Fibroblast of lung (primary cell): ENCODE measurements at regions not wholly inside any gene's neighbourhood (a gene's known extent, or its start where the extent isn't known, plus 50 kb on each side); places are given as distances from the start of the nearest gene placed in this dataset.

ENCODE experiments used
- DNase-seq, 2 donors: peaks; one replicate each; pipeline versions ENCODE4 v3.0.0 to v3.0.0-alpha.2; 2010; ENCODE audit warnings: low read depth in 2 of 2
- H2AFZ ChIP-seq: 2 replicates; pipeline ENCODE4 v1.5.1; 2012; ENCODE audit warnings: low read length, control low read depth, inconsistent platforms
- H3K27ac ChIP-seq: 2 replicates; pipeline ENCODE4 v1.5.1; 2011; ENCODE audit warnings: low read length, control low read depth; ENCODE audit not compliant: insufficient read depth
- H3K27me3 ChIP-seq: 2 replicates; pipeline ENCODE4 v1.5.1; 2011; ENCODE audit warnings: mild to moderate bottlenecking, low read length; ENCODE audit not compliant: control insufficient read depth, insufficient read depth
- H3K36me3 ChIP-seq: 2 replicates; pipeline ENCODE4 v1.5.1; 2011; ENCODE audit warnings: low read length; ENCODE audit not compliant: control insufficient read depth, insufficient read depth
- H3K4me1 ChIP-seq: 2 replicates; pipeline ENCODE4 v1.5.1; 2011; ENCODE audit warnings: low read length; ENCODE audit not compliant: control insufficient read depth, insufficient read depth; ENCODE audit errors: extremely low read depth
- H3K4me2 ChIP-seq: 2 replicates; pipeline ENCODE4 v1.5.1; 2011; ENCODE audit warnings: low read length, control low read depth; ENCODE audit not compliant: insufficient read depth; ENCODE audit errors: extremely low read depth
- H3K4me3 ChIP-seq, 4 experiments: fragments of 200-600 bp in 1 of 4; sonication (generic) in 1 of 4; replicated peaks in 1 of 4; 2 replicates each; pipeline ENCODE4 v1.5.1; 2011 to 2016; ENCODE audit warnings: low read length in 4 of 4, low read depth in 3 of 4, mild to moderate bottlenecking in 3 of 4, control low read depth in 2 of 4, inconsistent platforms in 1 of 4, mixed read lengths in 1 of 4; ENCODE audit not compliant: insufficient read depth in 1 of 4; ENCODE audit errors: control extremely low read depth in 1 of 4
- H3K79me2 ChIP-seq: 2 replicates; pipeline ENCODE4 v1.5.1; 2012; ENCODE audit warnings: mild to moderate bottlenecking, low read length, inconsistent platforms; ENCODE audit not compliant: control insufficient read depth, insufficient read depth
- H3K9ac ChIP-seq: 2 replicates; pipeline ENCODE4 v1.5.1; 2011; ENCODE audit warnings: mild to moderate bottlenecking, low read length, control low read depth; ENCODE audit not compliant: insufficient read depth
- H3K9me3 ChIP-seq: 2 replicates; pipeline ENCODE4 v1.5.1; 2012; ENCODE audit warnings: low read depth, low read length; ENCODE audit not compliant: control insufficient read depth, insufficient read depth
- H4K20me1 ChIP-seq: 2 replicates; pipeline ENCODE4 v1.5.1; 2011; ENCODE audit warnings: low read length; ENCODE audit not compliant: control insufficient read depth, insufficient read depth; ENCODE audit errors: extremely low read depth
- CTCF ChIP-seq, 2 donors: IDR thresholded peaks in 1 of 2; conservative IDR thresholded peaks in 1 of 2; 1 replicate in 1 of 2; 2 replicates in 1 of 2; pipeline ENCODE4 v1.5.1; 2011 to 2012; ENCODE audit warnings: low read length in 2 of 2, control low read depth in 1 of 2, inconsistent platforms in 1 of 2, low read depth in 1 of 2, mild to moderate bottlenecking in 1 of 2
- EZH2 ChIP-seq: IDR thresholded peaks from 2 replicates; pipeline ENCODE4 v1.5.1; 2012; ENCODE audit warnings: low read length, control low read depth, mild to moderate bottlenecking; ENCODE audit errors: missing control alignments

GRCh38 chr3:24624938-24625681, 130.5 kb upstream of the THRB start:
- Histone ChIP-seq H4K20me1 (no peaks in the 10 kb centered on the region), H3K4me1 (no peaks in the 10 kb centered on the region), H2AFZ (no peak overlapping the region), H3K27me3 (no peaks in the 10 kb centered on the region), H3K79me2 (no peaks in the 10 kb centered on the region), H3K4me3 (no peak overlapping the region), H3K4me2 (no peak overlapping the region), H3K9me3 (no peaks in the 10 kb centered on the region), H3K27ac (no peak overlapping the region), H3K36me3 (no peaks in the 10 kb centered on the region), H3K9ac (no peak overlapping the region)
- no peak for DNase-seq
- TF ChIP-seq EZH2 (no peak), CTCF (conservative IDR thresholded peaks at IDR 0.05 in 1 of 2, IDR thresholded peaks at IDR 0.05 in 1 of 2; ENCODE audit: low read depth in 1 of 2, low read length in 2 of 2) (no peak)

- no peak overlapping the region for H3K9ac ChIP-seq
- H3K36me3 ChIP-seq, result no peaks in the 10 kb centered on the region
- H3K4me3 ChIP-seq, result no peak overlapping the region
- DNase-seq, result peak in 1 of 2 donors; percentile 19
- no peaks in the 10 kb centered on the region for H4K20me1 ChIP-seq
- no peaks in the 10 kb centered on the region for H3K9me3 ChIP-seq
- H2AFZ ChIP-seq, result no peak overlapping the region
- H3K79me2 ChIP-seq, result no peaks in the 10 kb centered on the region
- H3K4me1 ChIP-seq, result no peaks in the 10 kb centered on the region
- H3K27me3 ChIP-seq, result no peaks in the 10 kb centered on the region
- H3K4me2 ChIP-seq, result no peak overlapping the region
- H3K27ac ChIP-seq, result no peak overlapping the region
- TF ChIP-seq CTCF (conservative IDR thresholded peaks at IDR 0.05 in 1 of 2, IDR thresholded peaks at IDR 0.05 in 1 of 2; ENCODE audit: low read depth in 1 of 2, low read length in 2 of 2), result no peak
- no peak for TF ChIP-seq EZH2
Observed at GRCh38 chr3:24628523-24629258, 134.0 kb upstream of the THRB start.

GRCh38 chr3:24631481-24631880, 136.8 kb upstream of the THRB start:
- no peak for DNase-seq
- H3K4me1 ChIP-seq, result no peaks in the 10 kb centered on the region
- H4K20me1 ChIP-seq, result no peaks in the 10 kb centered on the region
- H2AFZ ChIP-seq, result no peak overlapping the region
- no peak overlapping the region for H3K27ac ChIP-seq
- TF ChIP-seq EZH2, result no peak
- no peak for TF ChIP-seq CTCF (conservative IDR thresholded peaks at IDR 0.05 in 1 of 2, IDR thresholded peaks at IDR 0.05 in 1 of 2; ENCODE audit: low read depth in 1 of 2, low read length in 2 of 2)
- H3K36me3 ChIP-seq, result no peaks in the 10 kb centered on the region
- no peak overlapping the region for H3K9ac ChIP-seq
- no peak overlapping the region for H3K4me2 ChIP-seq
- no peak overlapping the region for H3K4me3 ChIP-seq
- H3K27me3 ChIP-seq, result no peaks in the 10 kb centered on the region
- H3K9me3 ChIP-seq, result no peaks in the 10 kb centered on the region
- H3K79me2 ChIP-seq, result no peaks in the 10 kb centered on the region
